ENCODE measurements at regions not wholly inside any gene's neighbourhood (a gene's known extent, or its start where the extent isn't known, plus 50 kb on each side); places are given as distances from the start of the nearest gene placed in this dataset.
"Not testable (repeated sequence)": the region's sequence is repeated elsewhere in the genome, so short reads cannot be mapped to it uniquely, and the experiment has no call there.

GRCh38 chr9:74036549-74037231 lies 460.4 kb upstream of the RORB start:
- no peaks in the 10 kb centered on the region for H3K9me3 Mint-ChIP-seq
- H3K4me1 Mint-ChIP-seq: no peaks in the 10 kb centered on the region
- H3K4me3 Mint-ChIP-seq: no peak overlapping the region
- H3K27me3 Mint-ChIP-seq (ENCODE audit: low read depth, poor library complexity): no peaks in the 10 kb centered on the region
- TF ChIP-seq CTCF (IDR thresholded peaks at IDR 0.05): no peak
- H3K27ac Mint-ChIP-seq: peak overlapping the region; percentile 62
- H3K36me3 Mint-ChIP-seq (ENCODE audit: low read depth): no peaks in the 10 kb centered on the region
- DNase-seq: no peak

GRCh38 chr9:74037274-74037673 lies 459.9 kb upstream of the RORB start:
- no peak overlapping the region for H3K27ac Mint-ChIP-seq
- H3K4me1 Mint-ChIP-seq: no peaks in the 10 kb centered on the region
- TF ChIP-seq CTCF (IDR thresholded peaks at IDR 0.05): no peak
- no peaks in the 10 kb centered on the region for H3K36me3 Mint-ChIP-seq (ENCODE audit: low read depth)
- DNase-seq: no peak
- H3K4me3 Mint-ChIP-seq: no peak overlapping the region
- H3K9me3 Mint-ChIP-seq: no peaks in the 10 kb centered on the region
- H3K27me3 Mint-ChIP-seq (ENCODE audit: low read depth, poor library complexity): no peaks in the 10 kb centered on the region

- no peak overlapping the region for H3K27ac Mint-ChIP-seq
- no peak for TF ChIP-seq CTCF (IDR thresholded peaks at IDR 0.05)
- no peak overlapping the region for H3K4me3 Mint-ChIP-seq
- no peaks in the 10 kb centered on the region for H3K36me3 Mint-ChIP-seq (ENCODE audit: low read depth)
- no peaks in the 10 kb centered on the region for H3K27me3 Mint-ChIP-seq (ENCODE audit: low read depth, poor library complexity)
- no peak for DNase-seq
- H3K9me3 Mint-ChIP-seq: no peaks in the 10 kb centered on the region
- no peaks in the 10 kb centered on the region for H3K4me1 Mint-ChIP-seq
Measured at GRCh38 chr9:74041588-74041987, 455.5 kb upstream of the RORB start.

- no peak overlapping the region for H3K27ac Mint-ChIP-seq
- TF ChIP-seq CTCF (IDR thresholded peaks at IDR 0.05): no peak
- no peaks in the 10 kb centered on the region for H3K36me3 Mint-ChIP-seq (ENCODE audit: low read depth)
- H3K9me3 Mint-ChIP-seq: no peaks in the 10 kb centered on the region
- H3K4me3 Mint-ChIP-seq: no peak overlapping the region
- H3K27me3 Mint-ChIP-seq (ENCODE audit: low read depth, poor library complexity): no peaks in the 10 kb centered on the region
- no peaks in the 10 kb centered on the region for H3K4me1 Mint-ChIP-seq
- DNase-seq: no peak
Measured at GRCh38 chr9:74044844-74045243, 452.3 kb upstream of the RORB start.

GRCh38 chr9:74056023-74056422 lies 441.1 kb upstream of the RORB start:
- Mint-ChIP-seq H3K4me3 (no peak overlapping the region), H3K4me1 (no peaks in the 10 kb centered on the region), H3K27ac (no peak overlapping the region), H3K36me3 (ENCODE audit: low read depth) (peaks cover 5% of the 10 kb centered on the region), H3K9me3 (peaks cover 20% of the 10 kb centered on the region), H3K27me3 (ENCODE audit: low read depth, poor library complexity) (no peaks in the 10 kb centered on the region)
- no peak for TF ChIP-seq CTCF (IDR thresholded peaks at IDR 0.05)
- no peak for DNase-seq

GRCh38 chr9:74057051-74057450 lies 440.1 kb upstream of the RORB start:
- not testable (repeated sequence) for H3K4me1 Mint-ChIP-seq, DNase-seq

More at GRCh38 chr9:74057051-74057450, 440.1 kb upstream of the RORB start:
- peaks cover 20% of the 10 kb centered on the region for H3K9me3 Mint-ChIP-seq
- not testable (repeated sequence) for H3K27ac Mint-ChIP-seq; H3K36me3 Mint-ChIP-seq (ENCODE audit: low read depth); H3K27me3 Mint-ChIP-seq (ENCODE audit: low read depth, poor library complexity); H3K4me3 Mint-ChIP-seq
